Heart right ventricle (tissue), 16 donors: ENCODE measurements at regions not wholly inside any gene's neighbourhood (a gene's known extent, or its start where the extent isn't known, plus 50 kb on each side); places are given as distances from the start of the nearest gene placed in this dataset.

ENCODE experiments used
- ATAC-seq, 8 donors: fragments of 200-7000 bp; cut with Tn5 transposase; one replicate each; pipeline ENCODE4 v1.9.1; 2020; ENCODE audit warnings: mild to moderate bottlenecking in 8 of 8, moderate library complexity in 8 of 8, moderate number of reproducible peaks in 1 of 8
- DNase-seq, 2 donors: peaks; one replicate each; pipeline ENCODE4 v3.0.0-alpha.2; 2020
- H3K27ac ChIP-seq, 10 donors: fragments of 200-600 bp; sonication (generic) in 2 of 10; one replicate each; pipeline versions ENCODE4 v1.5.0 to v1.8.0; 2020 to 2022; ENCODE audit warnings: mild to moderate bottlenecking in 3 of 10
- H3K27me3 ChIP-seq, 7 donors: fragments of 200-600 bp; one replicate each; pipeline ENCODE4 v1.8.0; 2021 to 2022; ENCODE audit warnings: mild to moderate bottlenecking in 2 of 7
- H3K36me3 ChIP-seq, 9 donors: fragments of 200-600 bp; sonication (generic) in 1 of 9; one replicate each; pipeline versions ENCODE4 v1.5.0 to v1.8.0; 2020 to 2022; ENCODE audit warnings: mild to moderate bottlenecking in 2 of 9
- H3K4me1 ChIP-seq, 9 donors: fragments of 200-600 bp; sonication (generic) in 1 of 9; one replicate each; pipeline versions ENCODE4 v1.5.0 to v1.8.0; 2020 to 2022; ENCODE audit warnings: mild to moderate bottlenecking in 4 of 9
- H3K4me3 ChIP-seq, 10 donors: fragments of 200-600 bp; sonication (generic) in 2 of 10; one replicate each; pipeline versions ENCODE4 v1.5.0 to v1.8.0; 2020 to 2022; ENCODE audit warnings: mild to moderate bottlenecking in 7 of 10, moderate library complexity in 2 of 10
- H3K9me3 ChIP-seq, 11 donors: fragments of 200-600 bp in 10 of 11; sonication (generic) in 2 of 11; one replicate each; pipeline versions ENCODE4 v1.5.0 to v1.8.0; 2013 to 2022; ENCODE audit warnings: mild to moderate bottlenecking in 2 of 11, control low read depth in 1 of 11, moderate library complexity in 1 of 11
- WGBS, 2 donors: extraction: QIAGEN DNeasy Blood & Tissue Kit; methylation state at CpG; one replicate each; pipeline ENCODE4 v1.1.7; 2013; ENCODE audit warnings: inconsistent platforms in 1 of 2; 5-methylcytosine and 5-hydroxymethylcytosine counted together
- intact Hi-C, 10 donors: fragments of 100-400 bp; cut with DNase I; formaldehyde crosslinking; loops; one replicate each; pipeline versions ENCODE4 v1.11.1 to v1.14.2; 2022
- TF ChIP-seq, protein P1 (sequence below), 9 donors: fragments of 200-600 bp; sonication (generic) in 2 of 9; IDR thresholded peaks; one replicate each; pipeline versions ENCODE4 v1.5.0 to v1.8.0; 2021 to 2022; ENCODE audit warnings: antibody characterized with exemption in 9 of 9, mild to moderate bottlenecking in 5 of 9, moderate library complexity in 1 of 9
- donor health status: Arrhythmogenic right ventricular cardiomyopathy.
- donor health status: ischemic (EF 13 %, LVEDD 7.1; RV severe dilation, severe dysfunction).
- donor health status: healthy with polysubstance abuse.
- donor health status: DM: no; HTN: yes; CAD: no.
- donor health status: DM: no; HTN: no; CAD: no.
- donor health status: ischemic (EF 25% LVEDD 6.9; RV normal size, moderate dysfunction).
- donor health status: ischemic (EF 25% LVEDD 5.7; RV mildly dilated, moderate dysfunction).
- donor health status: healthy.
- donor health status: DM: yes; HTN: yes; CAD: no.
- donor health status: Ischemic cardiomyopathy.
- donor health status: ischemic (EF 35%, LVEDD 5.7; RV mildly dilated, moderate dysfunction).
- donor health status: nonischemic (EF 11% LVEDD 7.7; RV severe dilation, severe dysfunction).
- donor health status: DM: yes; HTN: yes; CAD: no.
- donor health status: PGD.
- donor health status: ischemic (EF 29% LVEDD 5.4; RV normal size, mild dysfunction).
- donor health status: nonischemic (EF 23%, LVEDD 6.1; RV moderate dilation, normal function).

DNA sequence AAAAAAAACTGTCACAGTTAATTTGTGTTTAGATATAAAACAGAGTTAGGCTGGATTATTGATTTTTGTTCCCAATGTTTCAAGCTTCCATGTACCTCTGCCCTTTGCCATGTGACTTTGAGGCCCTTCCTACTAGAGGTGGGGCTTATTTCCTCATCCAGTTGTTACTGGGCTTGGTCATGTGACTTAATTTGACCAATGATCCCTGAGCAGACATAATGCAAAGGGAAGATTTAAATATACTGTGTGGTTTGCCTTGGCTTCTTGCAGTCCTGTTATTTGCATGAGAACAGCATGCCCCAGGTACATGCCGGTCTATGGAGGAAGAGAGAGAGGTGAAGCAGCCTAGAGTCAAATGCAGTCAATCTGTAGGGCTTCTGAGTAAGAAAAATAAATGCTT, 347.0 kb downstream of the MIAT start:
- no peak overlapping the region for H3K4me3 ChIP-seq
- ATAC-seq (no peak), DNase-seq (no peak)
- peaks cover 0 to 35% (median 8%) of the 10 kb centered on the region in 7 donors for H3K27me3 ChIP-seq
- TF ChIP-seq, protein P1, sequence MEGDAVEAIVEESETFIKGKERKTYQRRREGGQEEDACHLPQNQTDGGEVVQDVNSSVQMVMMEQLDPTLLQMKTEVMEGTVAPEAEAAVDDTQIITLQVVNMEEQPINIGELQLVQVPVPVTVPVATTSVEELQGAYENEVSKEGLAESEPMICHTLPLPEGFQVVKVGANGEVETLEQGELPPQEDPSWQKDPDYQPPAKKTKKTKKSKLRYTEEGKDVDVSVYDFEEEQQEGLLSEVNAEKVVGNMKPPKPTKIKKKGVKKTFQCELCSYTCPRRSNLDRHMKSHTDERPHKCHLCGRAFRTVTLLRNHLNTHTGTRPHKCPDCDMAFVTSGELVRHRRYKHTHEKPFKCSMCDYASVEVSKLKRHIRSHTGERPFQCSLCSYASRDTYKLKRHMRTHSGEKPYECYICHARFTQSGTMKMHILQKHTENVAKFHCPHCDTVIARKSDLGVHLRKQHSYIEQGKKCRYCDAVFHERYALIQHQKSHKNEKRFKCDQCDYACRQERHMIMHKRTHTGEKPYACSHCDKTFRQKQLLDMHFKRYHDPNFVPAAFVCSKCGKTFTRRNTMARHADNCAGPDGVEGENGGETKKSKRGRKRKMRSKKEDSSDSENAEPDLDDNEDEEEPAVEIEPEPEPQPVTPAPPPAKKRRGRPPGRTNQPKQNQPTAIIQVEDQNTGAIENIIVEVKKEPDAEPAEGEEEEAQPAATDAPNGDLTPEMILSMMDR (IDR thresholded peaks at IDR 0.05), result no peak
- intact Hi-C loops, result no loop called here
- WGBS, 2 donors, result 55 to 64% methylated on average over 1 of the region's 1 CpG
- no peaks in the 10 kb centered on the region for H3K4me1 ChIP-seq
- H3K9me3 ChIP-seq, result no peaks in the 10 kb centered on the region
- H3K36me3 ChIP-seq, result no peaks in the 10 kb centered on the region
- H3K27ac ChIP-seq, result no peak overlapping the region

DNA sequence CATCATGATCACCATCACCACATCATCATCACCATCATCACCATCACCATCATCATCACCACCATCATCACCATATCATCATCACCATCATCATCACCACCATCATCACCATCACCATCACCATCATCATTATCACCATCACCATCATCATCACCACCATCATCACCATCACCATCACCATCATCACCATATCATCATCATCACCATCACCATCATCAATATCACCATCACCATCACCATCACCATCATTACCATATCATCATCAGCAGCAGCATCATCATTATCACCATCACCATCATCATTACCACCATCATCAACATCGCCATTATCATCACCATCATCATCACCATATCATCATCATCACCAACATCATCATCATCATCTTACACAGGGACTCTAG, 351.1 kb downstream of the MIAT start:
- H3K27ac ChIP-seq, result no peak overlapping the region
- peaks cover 0 to 50% (median 19%) of the 10 kb centered on the region in 7 donors for H3K27me3 ChIP-seq
- 78 to 90% methylated on average over 1 of the region's 1 CpG for WGBS, 2 donors
- DNase-seq (no peak), ATAC-seq (no peak)
- TF ChIP-seq, protein P1 (IDR thresholded peaks at IDR 0.05), result no peak
- H3K4me1 ChIP-seq, result no peaks in the 10 kb centered on the region
- H3K9me3 ChIP-seq, result no peaks in the 10 kb centered on the region
- intact Hi-C loops, result no loop called here
- no peaks in the 10 kb centered on the region for H3K36me3 ChIP-seq
- H3K4me3 ChIP-seq, result no peak overlapping the region

DNA sequence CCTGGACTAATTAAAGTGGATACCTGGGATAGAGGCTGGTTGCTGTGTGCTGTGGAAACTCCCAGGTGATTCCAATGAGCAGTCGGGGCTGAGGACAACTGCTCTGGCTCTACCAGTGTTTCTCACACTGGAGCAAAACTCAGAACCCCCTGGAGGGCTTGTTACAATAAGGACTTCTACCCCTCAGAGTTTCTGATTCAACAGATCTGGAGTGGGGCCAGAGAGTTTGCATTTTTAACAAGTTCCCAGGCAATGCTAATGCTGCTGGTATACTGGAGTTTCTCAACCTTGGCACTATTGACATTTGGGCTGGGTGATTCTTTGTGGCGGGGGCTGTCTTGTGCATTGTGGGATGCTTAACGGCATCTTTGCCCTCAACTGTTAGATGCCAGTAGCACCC, 353.7 kb downstream of the MIAT start:
- TF ChIP-seq, protein P1 (IDR thresholded peaks at IDR 0.05), result no peak
- intact Hi-C loops, result no loop called here

DNA sequence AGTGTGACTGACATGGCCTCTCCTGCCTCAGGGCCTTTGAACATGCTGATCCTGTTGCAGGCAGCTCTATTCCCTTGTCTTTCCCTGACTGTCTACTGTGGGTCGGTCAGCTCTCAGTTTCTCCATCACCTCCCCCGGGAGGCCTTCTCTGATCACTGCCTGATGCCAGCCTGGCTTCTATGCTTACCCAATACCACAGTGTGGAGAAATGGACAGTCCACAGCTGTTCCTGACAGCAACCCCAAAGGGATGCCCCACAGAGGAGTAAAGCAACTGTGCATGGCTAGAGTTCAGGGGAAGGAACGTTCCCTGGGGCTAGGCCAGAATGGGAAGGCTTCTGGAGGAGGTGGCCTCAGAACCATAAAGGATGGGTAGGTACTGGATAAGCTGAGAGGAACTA, 354.3 kb downstream of the MIAT start:
- DNase-seq (no peak), ATAC-seq (peak in 1 of 8 donors; percentile 22)
- no peaks in the 10 kb centered on the region for H3K36me3 ChIP-seq
- intact Hi-C loops, result no loop called here
- no peaks in the 10 kb centered on the region for H3K4me1 ChIP-seq
- H3K9me3 ChIP-seq, result peaks cover 0 to 7% (median 0%) of the 10 kb centered on the region in 11 donors
- no peak overlapping the region for H3K4me3 ChIP-seq
- WGBS, 2 donors, result 77 to 84% methylated on average over 3 of the region's 3 CpGs
- TF ChIP-seq, protein P1 (IDR thresholded peaks at IDR 0.05), result no peak
- H3K27ac ChIP-seq, result no peak overlapping the region
- peaks cover 0 to 46% (median 13%) of the 10 kb centered on the region in 7 donors for H3K27me3 ChIP-seq

More for the DNA sequence above, 353.7 kb downstream of the MIAT start:
- Histone ChIP-seq H3K9me3 (peaks cover 0 to 7% (median 0%) of the 10 kb centered on the region in 11 donors), H3K27ac (no peak overlapping the region), H3K36me3 (no peaks in the 10 kb centered on the region), H3K4me3 (no peak overlapping the region), H3K4me1 (no peaks in the 10 kb centered on the region), H3K27me3 (peaks cover 0 to 45% (median 18%) of the 10 kb centered on the region in 7 donors)
- no peak for DNase-seq
- no peak for ATAC-seq
- WGBS, 2 donors, result 74 to 75% methylated on average over 3 of the region's 3 CpGs
